Prostate gland (tissue), 2 donors: ENCODE measurements at regions not wholly inside any gene's neighbourhood (a gene's known extent, or its start where the extent isn't known, plus 50 kb on each side); places are given as distances from the start of the nearest gene placed in this dataset.

ENCODE experiments used
- DNase-seq: peaks from one replicate; pipeline ENCODE4 v3.0.0-alpha.2; 2019; ENCODE audit warnings: low spot score
- H3K27ac ChIP-seq, 2 donors: fragments of 200-600 bp; sonication (generic); 2 replicates each; pipeline ENCODE4 v1.5.1; 2017 to 2019
- H3K27me3 ChIP-seq: fragments of 200-600 bp; sonication (generic); replicated peaks from 2 replicates; pipeline ENCODE4 v1.5.1; 2019; ENCODE audit not compliant: insufficient read depth
- H3K36me3 ChIP-seq, 2 donors: fragments of 200-600 bp; sonication (generic); 1 replicate in 1 of 2; 2 replicates in 1 of 2; pipeline versions ENCODE4 v1.5.1 to v1.8.1; 2017 to 2019
- H3K4me1 ChIP-seq: fragments of 200-600 bp; sonication (generic); replicated peaks from 2 replicates; pipeline ENCODE4 v1.5.1; 2019
- H3K4me3 ChIP-seq, 2 donors: fragments of 200-600 bp; sonication (generic); 2 replicates each; pipeline ENCODE4 v1.5.1; 2017 to 2019
- H3K9me3 ChIP-seq: fragments of 200-600 bp; sonication (generic); 2 replicates; pipeline ENCODE4 v1.5.1; 2017
- POLR2A ChIP-seq: fragments of 450-650 bp; IDR thresholded peaks from one replicate; pipeline ENCODE4 v1.6.1; 2016; ENCODE audit warnings: antibody characterized with exemption, mild to moderate bottlenecking
- POLR2AphosphoS5 ChIP-seq: sonication (generic); formaldehyde crosslinking; IDR thresholded peaks from one replicate; pipeline ENCODE4 v1.6.1; 2017; ENCODE audit warnings: antibody characterized with exemption
- WGBS: methylation state at CpG from one replicate; pipeline ENCODE4 v1.1.5; 2018; 5-methylcytosine and 5-hydroxymethylcytosine counted together
- intact Hi-C: fragments of 100-400 bp; cut with DNase I; formaldehyde crosslinking; loops from one replicate; pipeline ENCODE4 v1.14.2; 2022
- TF ChIP-seq, protein P1 (sequence below), 4 experiments: fragments of 200-600 bp in 2 of 4; fragments of 450-650 bp in 2 of 4; sonication (generic) in 2 of 4; IDR thresholded peaks; 1 replicate in 3 of 4; 2 replicates in 1 of 4; pipeline ENCODE4 v1.5.1; 2016 to 2019; ENCODE audit warnings: antibody characterized with exemption in 4 of 4, mild to moderate bottlenecking in 2 of 4, moderate library complexity in 2 of 4

DNA sequence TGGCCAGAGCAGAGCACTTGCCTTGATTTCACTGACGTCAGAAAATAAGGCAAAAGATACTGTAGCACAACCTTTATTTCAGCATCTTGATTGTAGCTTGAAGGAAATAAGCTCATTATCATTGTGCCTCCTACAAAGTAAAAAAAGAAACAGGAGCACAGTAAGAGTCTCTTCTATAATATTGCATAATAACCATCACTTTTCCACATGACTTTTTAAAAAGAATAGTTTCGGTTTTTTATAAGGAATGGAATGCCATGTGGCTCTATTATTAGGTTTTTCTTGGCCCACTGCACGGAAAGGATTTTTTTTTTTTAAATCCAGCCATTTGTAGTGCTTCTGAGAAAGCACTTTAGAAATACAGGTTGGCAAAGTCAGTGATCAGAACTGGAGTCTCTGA is 655.3 kb downstream of the LRRC70 start:
- Histone ChIP-seq H3K4me1 (no peaks in the 10 kb centered on the region), H3K27ac (no peak overlapping the region), H3K36me3 (no peaks in the 10 kb centered on the region), H3K4me3 (no peak overlapping the region), H3K9me3 (no peaks in the 10 kb centered on the region), H3K27me3 (no peaks in the 10 kb centered on the region)
- intact Hi-C loops, result no loop called here
- WGBS, result 27% methylated on average over 3 of the region's 3 CpGs
- no peak for DNase-seq
- TF ChIP-seq, protein P1, sequence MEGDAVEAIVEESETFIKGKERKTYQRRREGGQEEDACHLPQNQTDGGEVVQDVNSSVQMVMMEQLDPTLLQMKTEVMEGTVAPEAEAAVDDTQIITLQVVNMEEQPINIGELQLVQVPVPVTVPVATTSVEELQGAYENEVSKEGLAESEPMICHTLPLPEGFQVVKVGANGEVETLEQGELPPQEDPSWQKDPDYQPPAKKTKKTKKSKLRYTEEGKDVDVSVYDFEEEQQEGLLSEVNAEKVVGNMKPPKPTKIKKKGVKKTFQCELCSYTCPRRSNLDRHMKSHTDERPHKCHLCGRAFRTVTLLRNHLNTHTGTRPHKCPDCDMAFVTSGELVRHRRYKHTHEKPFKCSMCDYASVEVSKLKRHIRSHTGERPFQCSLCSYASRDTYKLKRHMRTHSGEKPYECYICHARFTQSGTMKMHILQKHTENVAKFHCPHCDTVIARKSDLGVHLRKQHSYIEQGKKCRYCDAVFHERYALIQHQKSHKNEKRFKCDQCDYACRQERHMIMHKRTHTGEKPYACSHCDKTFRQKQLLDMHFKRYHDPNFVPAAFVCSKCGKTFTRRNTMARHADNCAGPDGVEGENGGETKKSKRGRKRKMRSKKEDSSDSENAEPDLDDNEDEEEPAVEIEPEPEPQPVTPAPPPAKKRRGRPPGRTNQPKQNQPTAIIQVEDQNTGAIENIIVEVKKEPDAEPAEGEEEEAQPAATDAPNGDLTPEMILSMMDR (IDR thresholded peaks at IDR 0.05), result no peak
- TF ChIP-seq POLR2A (no peak), POLR2AphosphoS5 (no peak)

DNA sequence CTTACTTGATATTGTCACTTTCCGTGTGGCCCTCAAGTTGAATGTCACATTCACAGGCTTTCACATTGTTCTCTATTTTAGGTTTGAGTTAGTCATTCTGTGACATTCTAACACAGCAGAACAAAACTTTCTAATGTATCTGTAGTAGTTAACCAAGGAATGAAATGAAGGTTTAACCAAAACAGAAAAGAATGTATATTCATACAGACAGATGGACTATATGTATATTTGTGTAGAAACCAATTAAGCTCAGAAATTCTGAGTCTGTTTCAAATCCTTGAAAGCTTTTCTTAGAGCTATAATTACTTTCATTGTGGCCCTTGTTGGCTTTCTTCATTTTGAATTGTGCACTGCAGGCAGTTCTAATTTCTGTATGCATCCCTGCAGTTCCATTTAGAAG is 654.7 kb downstream of the LRRC70 start:
- no peak for DNase-seq
- Histone ChIP-seq H3K4me3 (no peak overlapping the region), H3K4me1 (no peaks in the 10 kb centered on the region), H3K27me3 (no peaks in the 10 kb centered on the region), H3K9me3 (no peaks in the 10 kb centered on the region), H3K27ac (no peak overlapping the region), H3K36me3 (no peaks in the 10 kb centered on the region)
- no peak for TF ChIP-seq POLR2AphosphoS5
- TF ChIP-seq, protein P1 (IDR thresholded peaks at IDR 0.05), result no peak
- TF ChIP-seq POLR2A, result no peak
- intact Hi-C loops, result no loop called here
- WGBS, result 89% methylated on average over 1 of the region's 1 CpG

DNA sequence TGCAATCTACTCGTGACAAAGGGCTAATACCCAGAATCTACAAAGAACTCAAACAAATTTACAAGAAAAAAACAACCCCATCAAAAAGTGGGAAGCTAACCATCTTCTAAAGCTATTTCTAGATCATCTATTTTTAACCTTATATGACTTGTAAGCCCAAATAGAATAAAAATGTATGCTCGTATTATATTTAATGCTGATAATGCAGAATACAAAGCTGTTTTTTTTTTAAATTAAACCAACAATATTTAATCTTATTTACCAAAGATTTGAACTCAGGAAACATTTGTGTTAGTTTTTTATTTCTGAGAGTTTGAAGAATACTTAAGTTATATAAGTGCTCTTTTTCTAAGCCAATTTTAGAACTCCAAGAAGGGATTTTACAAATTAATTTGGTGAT is 652.1 kb downstream of the LRRC70 start:
- DNase-seq, result no peak
- TF ChIP-seq POLR2A (no peak), POLR2AphosphoS5 (no peak)
- TF ChIP-seq, protein P1 (IDR thresholded peaks at IDR 0.05), result no peak
- Histone ChIP-seq H3K4me3 (no peak overlapping the region), H3K27ac (no peak overlapping the region), H3K9me3 (no peaks in the 10 kb centered on the region), H3K4me1 (no peaks in the 10 kb centered on the region), H3K27me3 (no peaks in the 10 kb centered on the region), H3K36me3 (no peaks in the 10 kb centered on the region)
- WGBS, result 66% methylated on average over 2 of the region's 2 CpGs
- intact Hi-C loops, result no loop called here

DNA sequence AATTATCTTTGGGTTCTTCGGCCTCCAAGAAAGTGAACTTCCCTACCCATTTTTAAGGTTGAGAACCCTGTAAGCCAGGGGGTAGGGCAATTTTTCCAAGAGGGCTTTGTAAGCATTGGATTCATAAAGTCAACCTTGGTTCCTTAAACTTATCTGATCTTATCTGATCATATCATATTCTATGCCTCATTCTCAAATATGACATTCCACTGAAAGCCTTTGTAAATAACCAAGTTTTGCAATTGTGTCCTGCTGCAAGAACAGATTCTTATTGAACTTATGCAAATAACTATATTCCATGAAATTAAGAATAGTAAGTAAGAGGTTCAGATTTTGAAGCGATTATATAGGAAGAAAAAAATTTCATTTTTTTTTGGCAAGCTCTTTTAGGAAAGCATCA is 649.5 kb downstream of the LRRC70 start:
- TF ChIP-seq POLR2A (no peak), POLR2AphosphoS5 (no peak)
- TF ChIP-seq, protein P1 (IDR thresholded peaks at IDR 0.05), result no peak
- H3K27ac ChIP-seq, result no peak overlapping the region
- WGBS, result 90% methylated on average over 2 of the region's 2 CpGs
- intact Hi-C loops, result no loop called here
- DNase-seq, result no peak
- H3K27me3 ChIP-seq, result no peaks in the 10 kb centered on the region
- H3K36me3 ChIP-seq, result no peaks in the 10 kb centered on the region
- no peaks in the 10 kb centered on the region for H3K9me3 ChIP-seq
- no peaks in the 10 kb centered on the region for H3K4me1 ChIP-seq
- no peak overlapping the region for H3K4me3 ChIP-seq

DNA sequence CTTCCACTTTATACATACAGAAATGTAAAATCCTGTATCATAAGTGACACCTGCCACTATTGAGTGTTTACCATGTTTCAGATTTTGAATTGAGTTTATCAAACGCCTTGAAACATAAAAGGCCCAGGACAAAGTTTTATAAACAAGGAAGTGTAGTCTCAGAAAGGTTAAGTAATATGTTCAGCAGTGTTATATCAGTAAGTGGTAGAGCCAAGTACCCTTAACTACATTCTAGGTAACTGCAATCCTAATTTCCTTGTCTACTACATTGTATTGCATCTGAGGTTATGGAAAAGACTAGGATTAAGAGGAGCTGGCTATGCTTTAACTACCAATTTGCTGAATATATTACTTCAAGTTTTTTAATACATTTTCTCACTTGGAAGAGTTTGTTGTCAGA is 641.6 kb downstream of the LRRC70 start:
- no peak for DNase-seq
- Histone ChIP-seq H3K27me3 (no peaks in the 10 kb centered on the region), H3K27ac (no peak overlapping the region), H3K36me3 (no peaks in the 10 kb centered on the region), H3K9me3 (no peaks in the 10 kb centered on the region), H3K4me1 (no peaks in the 10 kb centered on the region), H3K4me3 (no peak overlapping the region)
- intact Hi-C loops, result no loop called here
- TF ChIP-seq POLR2A (no peak), POLR2AphosphoS5 (no peak)
- TF ChIP-seq, protein P1 (IDR thresholded peaks at IDR 0.05), result no peak
- 75% methylated on average over 1 of the region's 1 CpG for whole genome bisulfite sequencing
